ENCODE measurements at regions not wholly inside any gene's neighbourhood (a gene's known extent, or its start where the extent isn't known, plus 50 kb on each side); places are given as distances from the start of the nearest gene placed in this dataset.
"Not testable (repeated sequence)": the region's sequence is repeated elsewhere in the genome, so short reads cannot be mapped to it uniquely, and the experiment has no call there.

- H3K36me3 Mint-ChIP-seq (ENCODE audit: low read depth) = peaks cover 7% of the 10 kb centered on the region
- no peak for DNase-seq (ENCODE audit: low spot score)
- H3K4me1 Mint-ChIP-seq (ENCODE audit: low read depth) = peaks cover under 1% of the 10 kb centered on the region
- no peaks in the 10 kb centered on the region for H3K27me3 Mint-ChIP-seq (ENCODE audit: low read depth)
- TF ChIP-seq CTCF (IDR thresholded peaks at IDR 0.05) = no peak
- peaks cover 4% of the 10 kb centered on the region for H3K9me3 Mint-ChIP-seq (ENCODE audit: low read depth)
- no peak overlapping the region for H3K27ac Mint-ChIP-seq (ENCODE audit: unreplicated experiment)
- H3K4me3 Mint-ChIP-seq (ENCODE audit: unreplicated experiment) = no peak overlapping the region
Measured at GRCh38 chr5:82436291-82436690, 158.1 kb upstream of the RPS23 start.

- not testable (repeated sequence) for H3K36me3 Mint-ChIP-seq (ENCODE audit: low read depth); H3K4me3 Mint-ChIP-seq (ENCODE audit: unreplicated experiment)
Measured at GRCh38 chr5:82434696-82435660, 156.8 kb upstream of the RPS23 start.

GRCh38 chr5:82426464-82427154 lies 148.5 kb upstream of the RPS23 start:
- H3K36me3 Mint-ChIP-seq (ENCODE audit: low read depth) = no peaks in the 10 kb centered on the region
- TF ChIP-seq CTCF (IDR thresholded peaks at IDR 0.05) = no peak
- no peak overlapping the region for H3K27ac Mint-ChIP-seq (ENCODE audit: unreplicated experiment)
- DNase-seq (ENCODE audit: low spot score) = no peak
- H3K9me3 Mint-ChIP-seq (ENCODE audit: low read depth) = no peaks in the 10 kb centered on the region
- H3K4me1 Mint-ChIP-seq (ENCODE audit: low read depth) = peaks cover 17% of the 10 kb centered on the region
- no peak overlapping the region for H3K4me3 Mint-ChIP-seq (ENCODE audit: unreplicated experiment)
- H3K27me3 Mint-ChIP-seq (ENCODE audit: low read depth) = no peaks in the 10 kb centered on the region

More at GRCh38 chr5:82434696-82435660, 156.8 kb upstream of the RPS23 start:
- not testable (repeated sequence) for H3K27me3 Mint-ChIP-seq (ENCODE audit: low read depth); DNase-seq (ENCODE audit: low spot score); H3K9me3 Mint-ChIP-seq (ENCODE audit: low read depth); H3K4me1 Mint-ChIP-seq (ENCODE audit: low read depth); H3K27ac Mint-ChIP-seq (ENCODE audit: unreplicated experiment)

GRCh38 chr5:82425591-82425990 lies 147.4 kb upstream of the RPS23 start:
- Mint-ChIP-seq H3K36me3 (ENCODE audit: low read depth) (no peaks in the 10 kb centered on the region), H3K4me1 (ENCODE audit: low read depth) (peaks cover 27% of the 10 kb centered on the region), H3K27ac (ENCODE audit: unreplicated experiment) (no peak overlapping the region), H3K27me3 (ENCODE audit: low read depth) (no peaks in the 10 kb centered on the region), H3K9me3 (ENCODE audit: low read depth) (no peaks in the 10 kb centered on the region), H3K4me3 (ENCODE audit: unreplicated experiment) (no peak overlapping the region)
- no peak for TF ChIP-seq CTCF (IDR thresholded peaks at IDR 0.05)
- DNase-seq (ENCODE audit: low spot score) = no peak

GRCh38 chr5:82424211-82424610 lies 146.1 kb upstream of the RPS23 start:
- no peak for DNase-seq (ENCODE audit: low spot score)
- Mint-ChIP-seq H3K27me3 (ENCODE audit: low read depth) (no peaks in the 10 kb centered on the region), H3K9me3 (ENCODE audit: low read depth) (no peaks in the 10 kb centered on the region), H3K4me3 (ENCODE audit: unreplicated experiment) (no peak overlapping the region), H3K4me1 (ENCODE audit: low read depth) (peaks cover 41% of the 10 kb centered on the region), H3K27ac (ENCODE audit: unreplicated experiment) (no peak overlapping the region), H3K36me3 (ENCODE audit: low read depth) (no peaks in the 10 kb centered on the region)
- TF ChIP-seq CTCF (IDR thresholded peaks at IDR 0.05) = no peak

All from chondrocyte (in vitro differentiated cells).